Panc1 (cell line): ENCODE measurements at regions not wholly inside any gene's neighbourhood (a gene's known extent, or its start where the extent isn't known, plus 50 kb on each side); places are given as distances from the start of the nearest gene placed in this dataset.
"Not testable (repeated sequence)": the region's sequence is repeated elsewhere in the genome, so short reads cannot be mapped to it uniquely, and the experiment has no call there.

Experiments
- CTCF ChIP-seq: fragments of 450-650 bp; IDR thresholded peaks from 2 replicates; pipeline ENCODE4 v1.5.1; 2017; ENCODE audit warnings: mild to moderate bottlenecking
- POLR2AphosphoS5 ChIP-seq: IDR thresholded peaks from 2 replicates; pipeline ENCODE4 v1.6.1; 2012; ENCODE audit warnings: mild to moderate bottlenecking, low read depth, low read length, moderate library complexity
- SIN3A ChIP-seq: IDR thresholded peaks from 2 replicates; pipeline ENCODE4 v1.6.1; 2012; ENCODE audit warnings: low read depth, mild to moderate bottlenecking, low read length, moderate library complexity, borderline replicate concordance; ENCODE audit not compliant: insufficient read depth
- TCF7L2 ChIP-seq: IDR thresholded peaks from 2 replicates; pipeline ENCODE4 v1.6.1; 2011; ENCODE audit warnings: mild to moderate bottlenecking, low read depth, low read length, inconsistent platforms
- TF ChIP-seq, protein P1 (sequence below), 2 experiments: IDR thresholded peaks; 2 replicates each; pipeline ENCODE4 v1.6.1; 2011 to 2012; ENCODE audit warnings: low read depth in 2 of 2, control low read depth in 1 of 2, low read length in 1 of 2, mild to moderate bottlenecking in 1 of 2, moderate library complexity in 1 of 2; ENCODE audit not compliant: insufficient read depth in 1 of 2

GRCh38 chr1:143785883-143786282 is 185.9 kb downstream of the FAM72C start:
- not testable (repeated sequence) for TF ChIP-seq CTCF, TCF7L2, POLR2AphosphoS5, SIN3A
- TF ChIP-seq, protein P1, sequence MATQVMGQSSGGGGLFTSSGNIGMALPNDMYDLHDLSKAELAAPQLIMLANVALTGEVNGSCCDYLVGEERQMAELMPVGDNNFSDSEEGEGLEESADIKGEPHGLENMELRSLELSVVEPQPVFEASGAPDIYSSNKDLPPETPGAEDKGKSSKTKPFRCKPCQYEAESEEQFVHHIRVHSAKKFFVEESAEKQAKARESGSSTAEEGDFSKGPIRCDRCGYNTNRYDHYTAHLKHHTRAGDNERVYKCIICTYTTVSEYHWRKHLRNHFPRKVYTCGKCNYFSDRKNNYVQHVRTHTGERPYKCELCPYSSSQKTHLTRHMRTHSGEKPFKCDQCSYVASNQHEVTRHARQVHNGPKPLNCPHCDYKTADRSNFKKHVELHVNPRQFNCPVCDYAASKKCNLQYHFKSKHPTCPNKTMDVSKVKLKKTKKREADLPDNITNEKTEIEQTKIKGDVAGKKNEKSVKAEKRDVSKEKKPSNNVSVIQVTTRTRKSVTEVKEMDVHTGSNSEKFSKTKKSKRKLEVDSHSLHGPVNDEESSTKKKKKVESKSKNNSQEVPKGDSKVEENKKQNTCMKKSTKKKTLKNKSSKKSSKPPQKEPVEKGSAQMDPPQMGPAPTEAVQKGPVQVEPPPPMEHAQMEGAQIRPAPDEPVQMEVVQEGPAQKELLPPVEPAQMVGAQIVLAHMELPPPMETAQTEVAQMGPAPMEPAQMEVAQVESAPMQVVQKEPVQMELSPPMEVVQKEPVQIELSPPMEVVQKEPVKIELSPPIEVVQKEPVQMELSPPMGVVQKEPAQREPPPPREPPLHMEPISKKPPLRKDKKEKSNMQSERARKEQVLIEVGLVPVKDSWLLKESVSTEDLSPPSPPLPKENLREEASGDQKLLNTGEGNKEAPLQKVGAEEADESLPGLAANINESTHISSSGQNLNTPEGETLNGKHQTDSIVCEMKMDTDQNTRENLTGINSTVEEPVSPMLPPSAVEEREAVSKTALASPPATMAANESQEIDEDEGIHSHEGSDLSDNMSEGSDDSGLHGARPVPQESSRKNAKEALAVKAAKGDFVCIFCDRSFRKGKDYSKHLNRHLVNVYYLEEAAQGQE (IDR thresholded peaks at IDR 0.05; ENCODE audit: insufficient read depth in 1 of 2, low read depth in 2 of 2, low read length in 1 of 2), result not testable (repeated sequence)
